ENCODE measurements at regions not wholly inside any gene's neighbourhood (a gene's known extent, or its start where the extent isn't known, plus 50 kb on each side); places are given as distances from the start of the nearest gene placed in this dataset.

- TF ChIP-seq POLR2A (IDR thresholded peaks at IDR 0.05) (no peak), CTCF (IDR thresholded peaks at IDR 0.05) (no peak)
Measured at GRCh38 chr5:117662361-117662760, 1087.7 kb upstream of the SEMA6A start.
